D721Med (cell line): ENCODE measurements at regions not wholly inside any gene's neighbourhood (a gene's known extent, or its start where the extent isn't known, plus 50 kb on each side); places are given as distances from the start of the nearest gene placed in this dataset.

Experiments
- DNase-seq: peaks from one replicate; pipeline ENCODE4 v3.0.0; 2011; ENCODE audit warnings: low spot score; ENCODE audit not compliant: insufficient read length
- FAIRE-seq: peaks from 2 replicates; lab custom pipeline; 2011; peaks lifted over from hg19 to GRCh38; lab: Jason Lieb, UNC
- TF ChIP-seq, protein P1 (sequence below): IDR thresholded peaks from 2 replicates; pipeline ENCODE4 v1.5.1; 2012; ENCODE audit warnings: mild to moderate bottlenecking, control low read depth; ENCODE audit not compliant: insufficient read depth; ENCODE audit errors: missing control alignments

- DNase-seq, result no peak
These were observed 155.1 kb upstream of the FZD8 start for GRCh38 chr10:35797187-35797586.

GRCh38 chr10:35795131-35795824 lies 153.2 kb upstream of the FZD8 start:
- DNase-seq, result no peak
- TF ChIP-seq, protein P1, sequence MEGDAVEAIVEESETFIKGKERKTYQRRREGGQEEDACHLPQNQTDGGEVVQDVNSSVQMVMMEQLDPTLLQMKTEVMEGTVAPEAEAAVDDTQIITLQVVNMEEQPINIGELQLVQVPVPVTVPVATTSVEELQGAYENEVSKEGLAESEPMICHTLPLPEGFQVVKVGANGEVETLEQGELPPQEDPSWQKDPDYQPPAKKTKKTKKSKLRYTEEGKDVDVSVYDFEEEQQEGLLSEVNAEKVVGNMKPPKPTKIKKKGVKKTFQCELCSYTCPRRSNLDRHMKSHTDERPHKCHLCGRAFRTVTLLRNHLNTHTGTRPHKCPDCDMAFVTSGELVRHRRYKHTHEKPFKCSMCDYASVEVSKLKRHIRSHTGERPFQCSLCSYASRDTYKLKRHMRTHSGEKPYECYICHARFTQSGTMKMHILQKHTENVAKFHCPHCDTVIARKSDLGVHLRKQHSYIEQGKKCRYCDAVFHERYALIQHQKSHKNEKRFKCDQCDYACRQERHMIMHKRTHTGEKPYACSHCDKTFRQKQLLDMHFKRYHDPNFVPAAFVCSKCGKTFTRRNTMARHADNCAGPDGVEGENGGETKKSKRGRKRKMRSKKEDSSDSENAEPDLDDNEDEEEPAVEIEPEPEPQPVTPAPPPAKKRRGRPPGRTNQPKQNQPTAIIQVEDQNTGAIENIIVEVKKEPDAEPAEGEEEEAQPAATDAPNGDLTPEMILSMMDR, result no peak
- no peak for FAIRE-seq

More at GRCh38 chr10:35797187-35797586, 155.1 kb upstream of the FZD8 start:
- TF ChIP-seq, protein P1, result no peak
- FAIRE-seq, result no peak

- DNase-seq (no peak), FAIRE-seq (no peak)
- TF ChIP-seq, protein P1, result no peak
These were observed 152.6 kb upstream of the FZD8 start for GRCh38 chr10:35794703-35795102.

- DNase-seq, result no peak
- no peak for FAIRE-seq
- TF ChIP-seq, protein P1, result no peak
These were observed 150.2 kb upstream of the FZD8 start for GRCh38 chr10:35792291-35792690.

GRCh38 chr10:35789996-35790395 lies 147.9 kb upstream of the FZD8 start:
- DNase-seq (no peak), FAIRE-seq (no peak)
- TF ChIP-seq, protein P1, result no peak

DNA sequence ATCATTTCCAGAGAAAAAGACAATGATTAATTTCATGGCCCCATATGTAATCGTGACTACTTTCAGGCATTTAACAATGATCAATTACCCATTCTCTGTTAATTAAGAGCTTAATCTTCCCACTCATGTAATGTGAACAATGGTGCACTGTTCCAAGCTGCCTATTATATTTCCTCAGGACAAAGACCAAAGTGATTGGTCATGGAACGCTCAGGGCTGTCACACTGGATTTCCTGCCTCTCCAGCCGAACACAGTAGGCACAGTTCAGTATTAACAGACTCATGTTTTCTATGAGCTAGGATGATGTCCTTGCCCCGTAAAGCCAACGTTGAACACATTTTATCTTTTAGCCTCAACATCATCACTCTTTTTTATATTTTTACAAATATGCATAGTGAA lies 142.7 kb upstream of the FZD8 start:
- TF ChIP-seq, protein P1, result no peak
- DNase-seq (no peak), FAIRE-seq (no peak)

DNA sequence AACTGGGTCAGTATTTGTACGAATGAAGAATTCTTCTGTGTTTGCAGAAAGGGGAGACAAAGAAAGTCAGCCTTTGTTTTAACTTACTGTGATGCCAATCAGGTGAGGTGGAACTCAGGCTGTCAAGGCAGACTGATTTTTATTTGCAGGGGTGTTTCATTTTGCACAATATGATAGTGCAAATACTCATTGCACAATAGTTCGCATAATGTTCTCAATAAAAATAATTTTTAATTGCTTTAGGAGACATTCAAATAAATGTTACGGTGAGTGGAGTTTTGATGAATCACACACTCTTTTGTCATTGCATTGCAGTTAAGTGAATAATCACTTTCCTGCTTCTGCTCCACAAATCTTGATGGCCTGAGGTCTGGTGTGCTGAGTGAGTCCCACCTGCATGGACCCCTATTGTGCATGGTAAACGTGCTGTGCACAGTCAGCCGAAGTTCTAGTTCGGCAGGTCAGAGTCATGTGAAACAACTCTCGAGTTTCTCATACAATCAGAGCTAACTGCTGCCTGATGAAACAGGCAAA lies 141.3 kb upstream of the FZD8 start:
- TF ChIP-seq, protein P1, result no peak
- no peak for FAIRE-seq
- DNase-seq, result no peak
